ENCODE measurements at regions not wholly inside any gene's neighbourhood (a gene's known extent, or its start where the extent isn't known, plus 50 kb on each side); places are given as distances from the start of the nearest gene placed in this dataset.

DNA sequence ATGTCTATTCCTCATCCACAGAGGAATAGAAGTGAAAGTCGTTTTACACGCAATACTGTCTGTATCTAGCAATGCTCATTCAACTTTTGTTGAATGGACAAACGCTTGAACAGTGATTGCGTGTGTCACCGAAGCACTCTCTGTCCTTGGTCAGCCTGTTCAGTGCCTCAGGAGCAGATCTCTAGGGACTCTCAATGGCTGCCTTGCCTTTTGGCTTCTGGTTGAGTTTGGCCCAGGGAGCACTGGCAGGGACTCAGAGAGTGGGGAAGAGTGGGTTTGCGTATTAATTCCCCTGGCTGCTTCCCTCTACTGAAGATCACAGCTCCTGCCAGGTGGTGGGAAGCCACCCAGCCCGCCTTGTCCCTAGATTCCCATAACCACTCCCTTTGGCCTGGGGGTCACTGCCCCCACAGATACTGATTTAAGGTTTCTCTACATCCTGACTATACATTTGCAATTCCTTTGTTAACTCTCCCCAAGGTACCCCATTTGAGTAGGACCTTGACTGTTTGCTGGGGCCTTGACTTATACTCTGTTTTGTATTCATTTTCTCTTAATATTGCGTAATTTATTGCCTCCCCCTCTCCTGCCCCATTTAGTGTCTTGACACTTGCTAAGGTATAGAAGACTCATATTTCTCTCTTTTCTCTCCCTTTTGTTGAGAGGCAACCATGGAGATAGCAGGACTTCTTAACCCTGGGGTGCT is 61.7 kb upstream of the USP24 start:
- DNase-seq (ENCODE audit: low read depth in 2 of 2), result no peak

DNA sequence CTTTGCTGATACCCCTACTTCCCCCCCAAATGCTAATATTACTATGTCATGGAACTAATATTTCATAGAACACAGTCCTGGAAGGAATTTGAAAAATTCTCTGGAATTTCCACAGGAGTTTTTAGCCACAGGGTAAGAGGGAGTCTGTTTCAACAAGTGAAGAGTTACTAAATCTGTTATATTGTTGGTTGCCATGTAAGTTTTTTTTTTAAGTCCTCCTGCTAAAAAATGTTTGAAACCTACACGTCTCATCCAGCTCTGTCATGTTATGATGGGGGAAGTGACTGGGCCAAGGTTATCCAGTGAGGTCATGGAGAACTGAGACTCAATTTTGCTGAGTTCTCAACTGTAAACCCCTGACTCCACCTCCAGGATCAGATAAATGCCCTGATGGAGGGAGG is 60.8 kb upstream of the USP24 start:
- no peak for DNase-seq (ENCODE audit: low read depth in 2 of 2)

DNA sequence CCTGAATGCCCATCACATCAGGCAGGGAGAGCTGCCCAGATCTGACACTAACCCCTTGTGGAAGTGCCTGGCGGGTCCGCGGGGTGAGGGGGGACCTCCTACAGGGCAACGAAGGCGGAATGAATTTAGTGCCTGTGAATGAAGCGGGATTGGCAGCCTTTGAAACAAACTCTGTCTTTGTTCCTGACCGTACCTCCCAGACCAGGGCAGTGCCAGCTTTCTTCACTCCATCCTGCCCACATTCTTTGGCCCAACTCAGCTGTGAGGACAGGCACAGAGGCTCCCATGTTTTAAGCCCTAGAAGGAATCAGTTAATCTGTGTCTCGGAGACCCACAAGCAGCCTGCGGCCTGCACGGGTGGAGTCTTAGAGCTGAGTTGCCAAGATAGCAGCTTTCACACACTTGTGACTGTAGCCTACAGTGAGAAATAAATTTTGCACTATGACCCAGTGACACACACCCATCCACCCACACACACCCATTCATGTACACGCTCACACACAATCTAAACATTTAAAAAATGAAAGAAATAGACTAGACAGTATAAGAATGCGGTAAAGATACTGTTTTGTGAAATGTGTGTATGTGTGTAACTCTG is 60.1 kb upstream of the USP24 start:
- DNase-seq (ENCODE audit: low read depth in 2 of 2), result no peak

DNA sequence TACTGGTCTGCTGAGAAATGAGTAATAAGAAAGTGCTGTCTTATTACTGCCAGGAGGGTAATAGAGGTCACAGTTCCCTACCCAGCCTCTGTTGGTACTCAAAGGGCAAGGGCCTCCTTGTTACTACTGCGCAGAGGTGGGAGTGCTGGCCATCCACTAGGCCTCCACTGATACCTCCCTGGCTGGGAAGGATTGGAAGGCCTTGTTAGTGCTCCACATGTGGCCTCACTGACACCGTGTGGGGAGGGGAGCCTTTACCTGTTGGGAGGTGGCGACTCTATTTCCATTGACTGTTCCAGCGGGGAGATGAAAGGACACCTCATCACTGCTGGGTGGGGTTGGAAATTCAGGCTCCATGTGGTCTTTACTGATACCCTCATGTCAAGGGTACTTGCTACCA is 57.8 kb upstream of the USP24 start:
- no peak for DNase-seq (ENCODE audit: low read depth in 2 of 2)
